Activated naive CD4-positive, alpha-beta T cell treated with anti-CD3 and anti-CD28 coated beads for 36 hours (primary cell): ENCODE measurements at regions not wholly inside any gene's neighbourhood (a gene's known extent, or its start where the extent isn't known, plus 50 kb on each side); places are given as distances from the start of the nearest gene placed in this dataset.

ENCODE experiments used
- CTCF ChIA-PET: fragments of 350-600 bp; sonication (Branson Sonifier 250); formaldehyde crosslinking; loops from one replicate; lab custom pipeline; 2021; ENCODE audit warnings: antibody characterized with exemption; lab: Charles Lee
- DNase-seq: peaks from one replicate; pipeline ENCODE4 v3.0.0-alpha.2; 2020
- H3K27ac Mint-ChIP-seq: one replicate; pipeline ENCODE4 v1.8.0; 2021; ENCODE audit warnings: mild to moderate bottlenecking, mixed read lengths
- H3K27me3 Mint-ChIP-seq: one replicate; pipeline ENCODE4 v1.8.0; 2021; ENCODE audit warnings: low read depth, mixed read lengths
- H3K36me3 Mint-ChIP-seq: one replicate; pipeline ENCODE4 v1.8.0; 2021; ENCODE audit warnings: low read depth, mixed read lengths
- H3K4me1 Mint-ChIP-seq: one replicate; pipeline ENCODE4 v1.8.0; 2021; ENCODE audit warnings: low read depth, mixed read lengths
- H3K4me3 Mint-ChIP-seq: one replicate; pipeline ENCODE4 v1.8.0; 2021; ENCODE audit warnings: mild to moderate bottlenecking, moderate library complexity, mixed read lengths
- H3K9me3 Mint-ChIP-seq: one replicate; pipeline ENCODE4 v1.8.0; 2021; ENCODE audit warnings: mixed read lengths
- intact Hi-C: fragments of 100-400 bp; cut with micrococcal nuclease; formaldehyde crosslinking; loops from one replicate; pipeline ENCODE4 v1.15.1; 2023

GRCh38 chr18:24543795-24544498 is 83.5 kb downstream of the HRH4 start:
- H3K9me3 Mint-ChIP-seq: no peaks in the 10 kb centered on the region
- intact Hi-C loops: loop anchor here (1.0 kb wide), 1 partner anchor 182 kb away; no protein-coding TSS in a partner anchor
- no peaks in the 10 kb centered on the region for H3K36me3 Mint-ChIP-seq
- H3K4me3 Mint-ChIP-seq: no peak overlapping the region
- no peaks in the 10 kb centered on the region for H3K4me1 Mint-ChIP-seq
- no peak for DNase-seq
- H3K27ac Mint-ChIP-seq: no peak overlapping the region
- H3K27me3 Mint-ChIP-seq: peaks cover 4% of the 10 kb centered on the region
- CTCF ChIA-PET: interaction anchor here (0.6 to 2.4 kb wide), 5 partner anchors 169 to 521 kb away, joined by 3 to 7 read pairs (median 3); no protein-coding TSS in a partner anchor

- H3K4me3 Mint-ChIP-seq: no peak overlapping the region
- no peaks in the 10 kb centered on the region for H3K4me1 Mint-ChIP-seq
- CTCF ChIA-PET: interaction anchor here (0.6 to 2.4 kb wide), 3 partner anchors 182 to 1013 kb away, joined by 3 to 7 read pairs (median 4); no protein-coding TSS in a partner anchor
- peaks cover 4% of the 10 kb centered on the region for H3K27me3 Mint-ChIP-seq
- DNase-seq: no peak
- intact Hi-C loops: loop anchor here (1.0 kb wide), 1 partner anchor 181 kb away; no protein-coding TSS in a partner anchor
- no peaks in the 10 kb centered on the region for H3K36me3 Mint-ChIP-seq
- no peak overlapping the region for H3K27ac Mint-ChIP-seq
- H3K9me3 Mint-ChIP-seq: no peaks in the 10 kb centered on the region
Observed at GRCh38 chr18:24544949-24545348, 84.5 kb downstream of the HRH4 start.

GRCh38 chr18:24545651-24546050 is 85.2 kb downstream of the HRH4 start:
- Mint-ChIP-seq H3K4me3 (no peak overlapping the region), H3K27ac (no peak overlapping the region), H3K27me3 (peaks cover 4% of the 10 kb centered on the region), H3K4me1 (no peaks in the 10 kb centered on the region), H3K9me3 (no peaks in the 10 kb centered on the region), H3K36me3 (no peaks in the 10 kb centered on the region)
- CTCF ChIA-PET: interaction anchor here (0.9 to 1.5 kb wide), 2 partner anchors 35 to 315 kb away, joined by 3 read pairs; no protein-coding TSS in a partner anchor
- DNase-seq: no peak
- intact Hi-C loops: no loop called here

GRCh38 chr18:24546307-24546706 is 85.9 kb downstream of the HRH4 start:
- Mint-ChIP-seq H3K4me1 (no peaks in the 10 kb centered on the region), H3K27me3 (peaks cover 4% of the 10 kb centered on the region), H3K9me3 (no peaks in the 10 kb centered on the region), H3K36me3 (no peaks in the 10 kb centered on the region), H3K27ac (no peak overlapping the region), H3K4me3 (no peak overlapping the region)
- no peak for DNase-seq
- CTCF ChIA-PET: interaction anchor here (1.5 kb wide), 1 partner anchor 35 kb away, joined by 3 read pairs; no protein-coding TSS in a partner anchor
- intact Hi-C loops: no loop called here

- Mint-ChIP-seq H3K36me3 (no peaks in the 10 kb centered on the region), H3K4me1 (no peaks in the 10 kb centered on the region), H3K27me3 (peaks cover 2% of the 10 kb centered on the region), H3K27ac (no peak overlapping the region), H3K9me3 (no peaks in the 10 kb centered on the region), H3K4me3 (no peak overlapping the region)
- intact Hi-C loops: no loop called here
- DNase-seq: no peak
- CTCF ChIA-PET: interaction anchor here (0.6 to 0.7 kb wide), 2 partner anchors 9 to 49 kb away, joined by 3 read pairs; no protein-coding TSS in a partner anchor
Observed at GRCh38 chr18:24548583-24548982, 88.1 kb downstream of the HRH4 start.

- H3K36me3 Mint-ChIP-seq: no peaks in the 10 kb centered on the region
- H3K4me3 Mint-ChIP-seq: no peak overlapping the region
- no peaks in the 10 kb centered on the region for H3K9me3 Mint-ChIP-seq
- H3K27me3 Mint-ChIP-seq: no peaks in the 10 kb centered on the region
- DNase-seq: no peak
- no peak overlapping the region for H3K27ac Mint-ChIP-seq
- intact Hi-C loops: no loop called here
- CTCF ChIA-PET: no interaction called here
- H3K4me1 Mint-ChIP-seq: no peaks in the 10 kb centered on the region
Observed at GRCh38 chr18:24552218-24552617, 91.8 kb downstream of the HRH4 start.

GRCh38 chr18:24553571-24554285 is 93.3 kb downstream of the HRH4 start:
- no peak for DNase-seq
- Mint-ChIP-seq H3K4me3 (no peak overlapping the region), H3K4me1 (no peaks in the 10 kb centered on the region), H3K27me3 (peaks cover 4% of the 10 kb centered on the region), H3K27ac (no peak overlapping the region), H3K36me3 (no peaks in the 10 kb centered on the region), H3K9me3 (no peaks in the 10 kb centered on the region)
- intact Hi-C loops: no loop called here
- CTCF ChIA-PET: interaction anchor here (0.6 to 0.7 kb wide), 2 partner anchors 80 to 374 kb away, joined by 3 to 4 read pairs; no protein-coding TSS in a partner anchor

- no peaks in the 10 kb centered on the region for H3K4me1 Mint-ChIP-seq
- no peak overlapping the region for H3K27ac Mint-ChIP-seq
- H3K36me3 Mint-ChIP-seq: no peaks in the 10 kb centered on the region
- H3K27me3 Mint-ChIP-seq: peaks cover 4% of the 10 kb centered on the region
- no peak overlapping the region for H3K4me3 Mint-ChIP-seq
- intact Hi-C loops: no loop called here
- DNase-seq: no peak
- no peaks in the 10 kb centered on the region for H3K9me3 Mint-ChIP-seq
- CTCF ChIA-PET: no interaction called here
Observed at GRCh38 chr18:24558403-24558802, 98.0 kb downstream of the HRH4 start.

- CTCF ChIA-PET: no interaction called here
- intact Hi-C loops: no loop called here
- Mint-ChIP-seq H3K4me1 (no peaks in the 10 kb centered on the region), H3K27ac (no peak overlapping the region), H3K4me3 (no peak overlapping the region), H3K27me3 (peaks cover 4% of the 10 kb centered on the region), H3K36me3 (no peaks in the 10 kb centered on the region), H3K9me3 (no peaks in the 10 kb centered on the region)
- DNase-seq: no peak
Observed at GRCh38 chr18:24559526-24559925, 99.1 kb downstream of the HRH4 start.

- Mint-ChIP-seq H3K4me1 (no peaks in the 10 kb centered on the region), H3K9me3 (no peaks in the 10 kb centered on the region), H3K27ac (no peak overlapping the region), H3K27me3 (peaks cover 4% of the 10 kb centered on the region), H3K4me3 (no peak overlapping the region), H3K36me3 (no peaks in the 10 kb centered on the region)
- CTCF ChIA-PET: interaction anchor here (0.7 kb wide), 1 partner anchor 491 kb away, joined by 3 read pairs; no protein-coding TSS in a partner anchor
- no peak for DNase-seq
- intact Hi-C loops: no loop called here
Observed at GRCh38 chr18:24560511-24560981, 100.1 kb downstream of the HRH4 start.

GRCh38 chr18:24561369-24561965 is 101.0 kb downstream of the HRH4 start:
- intact Hi-C loops: no loop called here
- no peaks in the 10 kb centered on the region for H3K4me1 Mint-ChIP-seq
- H3K4me3 Mint-ChIP-seq: no peak overlapping the region
- H3K36me3 Mint-ChIP-seq: no peaks in the 10 kb centered on the region
- DNase-seq: no peak
- CTCF ChIA-PET: no interaction called here
- no peak overlapping the region for H3K27ac Mint-ChIP-seq
- no peaks in the 10 kb centered on the region for H3K9me3 Mint-ChIP-seq
- peaks cover 4% of the 10 kb centered on the region for H3K27me3 Mint-ChIP-seq

GRCh38 chr18:24567199-24567598 is 106.8 kb downstream of the HRH4 start:
- Mint-ChIP-seq H3K4me3 (no peak overlapping the region), H3K36me3 (no peaks in the 10 kb centered on the region), H3K4me1 (no peaks in the 10 kb centered on the region), H3K27ac (no peak overlapping the region), H3K9me3 (no peaks in the 10 kb centered on the region), H3K27me3 (no peaks in the 10 kb centered on the region)
- intact Hi-C loops: no loop called here
- CTCF ChIA-PET: no interaction called here
- no peak for DNase-seq
